HCT116 (cell line): ENCODE measurements at regions not wholly inside any gene's neighbourhood (a gene's known extent, or its start where the extent isn't known, plus 50 kb on each side); places are given as distances from the start of the nearest gene placed in this dataset.

Source experiments
- ATAC-seq: fragments of 200-7000 bp; cut with Tn5 transposase; 2 replicates; pipeline ENCODE4 v1.9.1; 2020; ENCODE audit warnings: mild to moderate bottlenecking, moderate library complexity
- BruUV-seq: library from RNA; stranded (reverse); fragments of 400-500 nt; replicated peaks from 2 replicates; lab custom pipeline; 2021; lab: Mats Ljungman, UMichigan
- CTCF ChIA-PET: fragments of 300-600 bp; sonication (Branson Sonifier 250); formaldehyde crosslinking; loops from one replicate; lab custom pipeline; 2021; ENCODE audit warnings: antibody characterized with exemption; lab: Charles Lee
- POLR2A ChIA-PET: fragments of 300-600, 350-600 bp; sonication (Branson Sonifier 250); formaldehyde crosslinking; loops from one replicate; lab custom pipeline; 2021; ENCODE audit warnings: antibody characterized with exemption; lab: Charles Lee
- RAD21 ChIA-PET, 2 experiments: fragments of 300-600 bp; sonication (Branson Sonifier 250); formaldehyde crosslinking; loops; one replicate each; lab custom pipeline; 2023; ENCODE audit warnings: low total read pairs in 2 of 2; ENCODE audit not compliant: uncharacterized antibody in 2 of 2, unreplicated experiment in 2 of 2, low non-redundant PET in 1 of 2; lab: Charles Lee
- DNase-seq: peaks from one replicate; pipeline ENCODE4 v3.0.0-alpha.2; 2010; ENCODE audit warnings: low read depth, low spot score
- H2AFZ ChIP-seq: fragments of 200-600 bp; shearing (Covaris generic), sonication (generic); 2 replicates; pipeline ENCODE4 v1.6.1; 2017; ENCODE audit warnings: low read depth, mixed run types, mixed read lengths, antibody characterized with exemption, low read length; ENCODE audit not compliant: poor library complexity, severe bottlenecking
- H3K27ac ChIP-seq: 2 replicates; pipeline ENCODE4 v1.5.1; 2012; ENCODE audit warnings: low read depth, low read length
- H3K27me3 ChIP-seq: fragments of 200-600 bp; sonication (generic); 2 replicates; pipeline ENCODE4 v1.6.1; 2016; ENCODE audit warnings: mixed run types, low read length, mixed read lengths; ENCODE audit not compliant: insufficient read depth
- H3K36me3 ChIP-seq, 2 experiments: fragments of 200-500 bp in 1 of 2; fragments of 200-600 bp in 1 of 2; sonication (Bioruptor generic) in 1 of 2; sonication (generic) in 1 of 2; 2 replicates each; pipeline versions ENCODE4 v1.5.1 to v1.6.1; 2014 to 2016; ENCODE audit warnings: low read length in 2 of 2, inconsistent platforms in 1 of 2, mixed read lengths in 1 of 2, mixed run types in 1 of 2; ENCODE audit not compliant: insufficient read depth in 2 of 2, control insufficient read depth in 1 of 2
- H3K4me1 ChIP-seq, 2 experiments: fragments of 200-600 bp in 1 of 2; sonication (generic) in 1 of 2; 2 replicates each; pipeline versions ENCODE4 v1.5.1 to v1.6.1; 2012 to 2017; ENCODE audit warnings: low read length in 2 of 2, inconsistent platforms in 1 of 2, mild to moderate bottlenecking in 1 of 2, mixed read lengths in 1 of 2, mixed run types in 1 of 2, moderate library complexity in 1 of 2; ENCODE audit not compliant: insufficient read depth in 2 of 2, control insufficient read depth in 1 of 2
- H3K4me2 ChIP-seq: fragments of 200-600 bp; sonication (generic); 2 replicates; pipeline ENCODE4 v1.6.1; 2017; ENCODE audit warnings: mixed run types, low read length, mixed read lengths
- H3K4me3 ChIP-seq, 2 experiments: fragments of 200-600 bp in 1 of 2; sonication (generic) in 1 of 2; replicated peaks in 1 of 2; 2 replicates each; pipeline ENCODE4 v1.5.1; 2011 to 2016; ENCODE audit warnings: low read length in 2 of 2, control low read depth in 1 of 2, low read depth in 1 of 2, mild to moderate bottlenecking in 1 of 2, mixed read lengths in 1 of 2, mixed run types in 1 of 2
- H3K79me2 ChIP-seq: fragments of 200-600 bp; sonication (generic); 2 replicates; pipeline ENCODE4 v1.6.1; 2017; ENCODE audit warnings: mild to moderate bottlenecking, mixed run types, low read length, moderate library complexity, mixed read lengths; ENCODE audit not compliant: insufficient read depth
- H3K9ac ChIP-seq: fragments of 200-600 bp; sonication (generic); 2 replicates; pipeline ENCODE4 v1.6.1; 2016; ENCODE audit warnings: low read length, mixed read lengths
- H3K9me2 ChIP-seq: fragments of 200-600 bp; sonication (generic), shearing (Covaris generic); 2 replicates; pipeline ENCODE4 v1.6.1; 2017; ENCODE audit warnings: mixed run types, mild to moderate bottlenecking, moderate library complexity; ENCODE audit not compliant: insufficient read depth
- H3K9me3 ChIP-seq, 2 experiments: fragments of 200-500 bp in 1 of 2; fragments of 200-600 bp in 1 of 2; sonication (Bioruptor generic) in 1 of 2; sonication (generic) in 1 of 2; 2 replicates each; pipeline ENCODE4 v1.6.1; 2014 to 2017; ENCODE audit warnings: low read length in 2 of 2, mixed read lengths in 2 of 2, inconsistent platforms in 1 of 2, low read depth in 1 of 2, mild to moderate bottlenecking in 1 of 2, mixed run types in 1 of 2, moderate library complexity in 1 of 2; ENCODE audit not compliant: control insufficient read depth in 1 of 2, insufficient read depth in 1 of 2
- H4K20me1 ChIP-seq: fragments of 200-600 bp; sonication (generic), shearing (Covaris generic); 2 replicates; pipeline ENCODE4 v1.6.1; 2017; ENCODE audit warnings: mixed run types, mild to moderate bottlenecking, moderate library complexity; ENCODE audit not compliant: insufficient read depth
- CBX3 ChIP-seq: IDR thresholded peaks from 2 replicates; pipeline ENCODE4 v1.6.1; 2012; ENCODE audit warnings: low read depth
- ELF1 ChIP-seq: IDR thresholded peaks from 2 replicates; pipeline ENCODE4 v1.6.1; 2012; ENCODE audit warnings: low read depth, borderline replicate concordance
- EZH2phosphoT487 ChIP-seq: fragments of 200-600 bp; IDR thresholded peaks from 2 replicates; pipeline ENCODE4 v1.6.1; 2018; ENCODE audit warnings: antibody characterized with exemption, borderline replicate concordance
- JUND ChIP-seq: IDR thresholded peaks from 2 replicates; pipeline ENCODE4 v1.6.1; 2012
- MAX ChIP-seq: IDR thresholded peaks from 2 replicates; pipeline ENCODE4 v1.6.1; 2012
- REST ChIP-seq: IDR thresholded peaks from 2 replicates; pipeline ENCODE4 v1.6.1; 2012; ENCODE audit warnings: low read depth
- SRF ChIP-seq: IDR thresholded peaks from 2 replicates; pipeline ENCODE4 v1.6.1; 2012; ENCODE audit warnings: low read depth
- ZBTB33 ChIP-seq: IDR thresholded peaks from 2 replicates; pipeline ENCODE4 v1.6.1; 2011; ENCODE audit warnings: mild to moderate bottlenecking, low read length, moderate library complexity; ENCODE audit not compliant: insufficient replicate concordance; ENCODE audit errors: extremely low read depth
- ZFX ChIP-seq: fragments of 450-650 bp; IDR thresholded peaks from 2 replicates; pipeline ENCODE4 v1.6.1; 2017
- intact Hi-C: fragments of 100-400 bp; cut with micrococcal nuclease; formaldehyde crosslinking; loops from 2 replicates; pipeline ENCODE4 v1.10.0; 2022

GRCh38 chr9:118558026-118558425, 811.2 kb downstream of the BRINP1 start:
- Histone ChIP-seq H3K36me3 (no peaks in the 10 kb centered on the region), H3K79me2 (no peaks in the 10 kb centered on the region), H3K27ac (no peak overlapping the region), H4K20me1 (no peaks in the 10 kb centered on the region), H3K4me3 (no peak overlapping the region), H3K9me2 (no peaks in the 10 kb centered on the region), H2AFZ (no peak overlapping the region), H3K4me1 (no peaks in the 10 kb centered on the region), H3K9ac (no peak overlapping the region), H3K9me3 (peaks cover 6 to 8% of the 10 kb centered on the region in 2 experiments; a peak in 2 of 4 replicates), H3K27me3 (no peaks in the 10 kb centered on the region), H3K4me2 (no peak overlapping the region)
- ChIA-PET RAD21 (no interaction called here), CTCF (no interaction called here), POLR2A (no interaction called here)
- DNase-seq (no peak), ATAC-seq (no peak)
- TF ChIP-seq ELF1 (no peak), REST (no peak), ZFX (no peak), JUND (no peak), EZH2phosphoT487 (no peak), SRF (no peak), CBX3 (no peak), MAX (no peak), ZBTB33 (no peak)
- intact Hi-C loops, result no loop called here
- BruUV-seq, result no TSS peak
